ENCODE measurements at regions not wholly inside any gene's neighbourhood (a gene's known extent, or its start where the extent isn't known, plus 50 kb on each side); places are given as distances from the start of the nearest gene placed in this dataset.

- H3K9me3 Mint-ChIP-seq, result no peaks in the 10 kb centered on the region
- H3K36me3 Mint-ChIP-seq (ENCODE audit: low read depth), result peaks cover 2% of the 10 kb centered on the region
- no peak overlapping the region for H3K27ac Mint-ChIP-seq
- H3K4me3 Mint-ChIP-seq, result no peak overlapping the region
- H3K27me3 Mint-ChIP-seq (ENCODE audit: low read depth), result no peaks in the 10 kb centered on the region
- H3K4me1 Mint-ChIP-seq (ENCODE audit: low read depth), result peaks cover 23% of the 10 kb centered on the region
These were observed 57.0 kb upstream of the MSN start for GRCh38 chrX:65610481-65610880.

GRCh38 chrX:65610040-65610439 lies 57.4 kb upstream of the MSN start:
- peaks cover 5% of the 10 kb centered on the region for H3K36me3 Mint-ChIP-seq (ENCODE audit: low read depth)
- H3K27me3 Mint-ChIP-seq (ENCODE audit: low read depth), result no peaks in the 10 kb centered on the region
- peaks cover 23% of the 10 kb centered on the region for H3K4me1 Mint-ChIP-seq (ENCODE audit: low read depth)
- H3K27ac Mint-ChIP-seq, result no peak overlapping the region
- no peak overlapping the region for H3K4me3 Mint-ChIP-seq
- no peaks in the 10 kb centered on the region for H3K9me3 Mint-ChIP-seq

GRCh38 chrX:65609237-65609636 lies 58.2 kb upstream of the MSN start:
- peaks cover 23% of the 10 kb centered on the region for H3K4me1 Mint-ChIP-seq (ENCODE audit: low read depth)
- no peaks in the 10 kb centered on the region for H3K27me3 Mint-ChIP-seq (ENCODE audit: low read depth)
- H3K27ac Mint-ChIP-seq, result no peak overlapping the region
- H3K36me3 Mint-ChIP-seq (ENCODE audit: low read depth), result peaks cover 5% of the 10 kb centered on the region
- no peak overlapping the region for H3K4me3 Mint-ChIP-seq
- no peaks in the 10 kb centered on the region for H3K9me3 Mint-ChIP-seq

GRCh38 chrX:65608026-65608425 lies 59.4 kb upstream of the MSN start:
- H3K4me1 Mint-ChIP-seq (ENCODE audit: low read depth), result peaks cover 24% of the 10 kb centered on the region
- H3K36me3 Mint-ChIP-seq (ENCODE audit: low read depth), result peaks cover 5% of the 10 kb centered on the region
- peak overlapping the region; percentile 73 for H3K27ac Mint-ChIP-seq
- H3K4me3 Mint-ChIP-seq, result no peak overlapping the region
- H3K27me3 Mint-ChIP-seq (ENCODE audit: low read depth), result no peaks in the 10 kb centered on the region
- H3K9me3 Mint-ChIP-seq, result no peaks in the 10 kb centered on the region

- H3K4me1 Mint-ChIP-seq (ENCODE audit: low read depth), result peaks cover 29% of the 10 kb centered on the region
- peaks cover 4% of the 10 kb centered on the region for H3K36me3 Mint-ChIP-seq (ENCODE audit: low read depth)
- H3K27me3 Mint-ChIP-seq (ENCODE audit: low read depth), result no peaks in the 10 kb centered on the region
- H3K27ac Mint-ChIP-seq, result peak overlapping the region; percentile 89
- no peaks in the 10 kb centered on the region for H3K9me3 Mint-ChIP-seq
- no peak overlapping the region for H3K4me3 Mint-ChIP-seq
These were observed 60.2 kb upstream of the MSN start for GRCh38 chrX:65607070-65607742.

- H3K27me3 Mint-ChIP-seq (ENCODE audit: low read depth), result no peaks in the 10 kb centered on the region
- peaks cover 4% of the 10 kb centered on the region for H3K36me3 Mint-ChIP-seq (ENCODE audit: low read depth)
- H3K4me3 Mint-ChIP-seq, result peak overlapping the region; percentile 46
- peaks cover 53% of the 10 kb centered on the region for H3K4me1 Mint-ChIP-seq (ENCODE audit: low read depth)
- H3K9me3 Mint-ChIP-seq, result no peaks in the 10 kb centered on the region
- peak overlapping the region; percentile 90 for H3K27ac Mint-ChIP-seq
These were observed 65.3 kb upstream of the MSN start for GRCh38 chrX:65602221-65602560.

- Mint-ChIP-seq H3K9me3 (no peaks in the 10 kb centered on the region), H3K4me3 (peak overlapping the region; percentile 37), H3K36me3 (ENCODE audit: low read depth) (peaks cover 4% of the 10 kb centered on the region), H3K27ac (peak overlapping the region; percentile 90), H3K4me1 (ENCODE audit: low read depth) (peaks cover 51% of the 10 kb centered on the region), H3K27me3 (ENCODE audit: low read depth) (no peaks in the 10 kb centered on the region)
These were observed 65.8 kb upstream of the MSN start for GRCh38 chrX:65601530-65602220.

GRCh38 chrX:65601126-65601525 lies 66.3 kb upstream of the MSN start:
- peaks cover 4% of the 10 kb centered on the region for H3K36me3 Mint-ChIP-seq (ENCODE audit: low read depth)
- H3K27me3 Mint-ChIP-seq (ENCODE audit: low read depth), result no peaks in the 10 kb centered on the region
- H3K4me1 Mint-ChIP-seq (ENCODE audit: low read depth), result peaks cover 55% of the 10 kb centered on the region
- no peaks in the 10 kb centered on the region for H3K9me3 Mint-ChIP-seq
- H3K4me3 Mint-ChIP-seq, result peak overlapping the region; percentile 37
- peak overlapping the region; percentile 90 for H3K27ac Mint-ChIP-seq

GRCh38 chrX:65600106-65600505 lies 65.5 kb upstream of the LAS1L start:
- H3K4me1 Mint-ChIP-seq (ENCODE audit: low read depth), result peaks cover 60% of the 10 kb centered on the region
- peak overlapping the region; percentile 71 for H3K27ac Mint-ChIP-seq
- H3K9me3 Mint-ChIP-seq, result no peaks in the 10 kb centered on the region
- H3K36me3 Mint-ChIP-seq (ENCODE audit: low read depth), result no peaks in the 10 kb centered on the region
- H3K27me3 Mint-ChIP-seq (ENCODE audit: low read depth), result no peaks in the 10 kb centered on the region
- peak overlapping the region; percentile 40 for H3K4me3 Mint-ChIP-seq

GRCh38 chrX:65598559-65599147 lies 64.1 kb upstream of the LAS1L start:
- no peaks in the 10 kb centered on the region for H3K36me3 Mint-ChIP-seq (ENCODE audit: low read depth)
- H3K27me3 Mint-ChIP-seq (ENCODE audit: low read depth), result no peaks in the 10 kb centered on the region
- H3K27ac Mint-ChIP-seq, result peak overlapping the region; percentile 98
- H3K4me1 Mint-ChIP-seq (ENCODE audit: low read depth), result peaks cover 69% of the 10 kb centered on the region
- H3K9me3 Mint-ChIP-seq, result no peaks in the 10 kb centered on the region
- peak overlapping the region; percentile 88 for H3K4me3 Mint-ChIP-seq

- Mint-ChIP-seq H3K4me3 (peak overlapping the region; percentile 51), H3K9me3 (no peaks in the 10 kb centered on the region), H3K4me1 (ENCODE audit: low read depth) (peaks cover 57% of the 10 kb centered on the region), H3K27ac (peak overlapping the region; percentile 96), H3K36me3 (ENCODE audit: low read depth) (no peaks in the 10 kb centered on the region), H3K27me3 (ENCODE audit: low read depth) (no peaks in the 10 kb centered on the region)
These were observed 61.9 kb upstream of the LAS1L start for GRCh38 chrX:65596270-65597034.

GRCh38 chrX:65595460-65595876 lies 60.9 kb upstream of the LAS1L start:
- H3K9me3 Mint-ChIP-seq, result no peaks in the 10 kb centered on the region
- H3K4me1 Mint-ChIP-seq (ENCODE audit: low read depth), result peaks cover 52% of the 10 kb centered on the region
- peak overlapping the region; percentile 51 for H3K4me3 Mint-ChIP-seq
- H3K36me3 Mint-ChIP-seq (ENCODE audit: low read depth), result no peaks in the 10 kb centered on the region
- no peaks in the 10 kb centered on the region for H3K27me3 Mint-ChIP-seq (ENCODE audit: low read depth)
- peak overlapping the region; percentile 96 for H3K27ac Mint-ChIP-seq

- peaks cover 5% of the 10 kb centered on the region for H3K27me3 Mint-ChIP-seq (ENCODE audit: low read depth)
- H3K4me3 Mint-ChIP-seq, result no peak overlapping the region
- no peaks in the 10 kb centered on the region for H3K36me3 Mint-ChIP-seq (ENCODE audit: low read depth)
- no peaks in the 10 kb centered on the region for H3K9me3 Mint-ChIP-seq
- peaks cover 23% of the 10 kb centered on the region for H3K4me1 Mint-ChIP-seq (ENCODE audit: low read depth)
- H3K27ac Mint-ChIP-seq, result no peak overlapping the region
These were observed 56.6 kb upstream of the LAS1L start for GRCh38 chrX:65591206-65591605.

GRCh38 chrX:65589304-65589703 lies 54.7 kb upstream of the LAS1L start:
- no peak overlapping the region for H3K4me3 Mint-ChIP-seq
- H3K27me3 Mint-ChIP-seq (ENCODE audit: low read depth), result peaks cover 5% of the 10 kb centered on the region
- no peaks in the 10 kb centered on the region for H3K36me3 Mint-ChIP-seq (ENCODE audit: low read depth)
- no peaks in the 10 kb centered on the region for H3K9me3 Mint-ChIP-seq
- H3K27ac Mint-ChIP-seq, result no peak overlapping the region
- H3K4me1 Mint-ChIP-seq (ENCODE audit: low read depth), result peaks cover 12% of the 10 kb centered on the region
